GM13976 (cell line): ENCODE measurements at regions not wholly inside any gene's neighbourhood (a gene's known extent, or its start where the extent isn't known, plus 50 kb on each side); places are given as distances from the start of the nearest gene placed in this dataset.

ENCODE experiments used
- DNase-seq: peaks from one replicate; pipeline ENCODE4 v3.0.0; 2012; ENCODE audit warnings: low spot score
- in situ Hi-C: fragments of 300-500 bp; cut with MboI; formaldehyde crosslinking; loops from one replicate; pipeline ENCODE4 v1.12.0; 2022; ENCODE audit warnings: low sequenced_read_pairs, mixed read lengths, inconsistent platforms; ENCODE audit not compliant: unreplicated experiment
- TF ChIP-seq, protein P1 (sequence below): IDR thresholded peaks from 2 replicates; pipeline ENCODE4 v1.5.1; 2012; ENCODE audit warnings: borderline replicate concordance, mild to moderate bottlenecking; ENCODE audit not compliant: insufficient read depth; ENCODE audit errors: extremely low read depth, missing control alignments, control extremely low read depth

DNA sequence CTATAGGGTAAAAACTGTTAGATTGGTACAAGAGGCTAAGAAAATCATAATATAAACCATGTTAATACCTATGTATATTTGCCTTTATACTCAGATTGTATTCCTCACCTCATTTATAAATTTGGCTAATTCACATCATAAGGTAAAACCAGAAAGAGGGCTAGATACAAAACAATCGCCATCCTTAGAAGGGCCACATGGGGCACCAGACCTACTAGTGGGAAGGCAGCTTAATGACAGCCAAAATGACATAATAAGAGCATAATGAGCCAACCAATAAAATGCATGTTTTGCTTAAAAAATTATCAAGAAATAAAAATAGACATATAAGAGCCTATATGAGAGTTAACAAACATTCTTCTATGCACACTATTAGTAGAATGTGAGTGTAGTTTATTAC is 107.3 kb upstream of the PRDX4 start:
- in situ Hi-C loops: no loop called here
- TF ChIP-seq, protein P1, sequence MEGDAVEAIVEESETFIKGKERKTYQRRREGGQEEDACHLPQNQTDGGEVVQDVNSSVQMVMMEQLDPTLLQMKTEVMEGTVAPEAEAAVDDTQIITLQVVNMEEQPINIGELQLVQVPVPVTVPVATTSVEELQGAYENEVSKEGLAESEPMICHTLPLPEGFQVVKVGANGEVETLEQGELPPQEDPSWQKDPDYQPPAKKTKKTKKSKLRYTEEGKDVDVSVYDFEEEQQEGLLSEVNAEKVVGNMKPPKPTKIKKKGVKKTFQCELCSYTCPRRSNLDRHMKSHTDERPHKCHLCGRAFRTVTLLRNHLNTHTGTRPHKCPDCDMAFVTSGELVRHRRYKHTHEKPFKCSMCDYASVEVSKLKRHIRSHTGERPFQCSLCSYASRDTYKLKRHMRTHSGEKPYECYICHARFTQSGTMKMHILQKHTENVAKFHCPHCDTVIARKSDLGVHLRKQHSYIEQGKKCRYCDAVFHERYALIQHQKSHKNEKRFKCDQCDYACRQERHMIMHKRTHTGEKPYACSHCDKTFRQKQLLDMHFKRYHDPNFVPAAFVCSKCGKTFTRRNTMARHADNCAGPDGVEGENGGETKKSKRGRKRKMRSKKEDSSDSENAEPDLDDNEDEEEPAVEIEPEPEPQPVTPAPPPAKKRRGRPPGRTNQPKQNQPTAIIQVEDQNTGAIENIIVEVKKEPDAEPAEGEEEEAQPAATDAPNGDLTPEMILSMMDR: no peak
- no peak for DNase-seq

DNA sequence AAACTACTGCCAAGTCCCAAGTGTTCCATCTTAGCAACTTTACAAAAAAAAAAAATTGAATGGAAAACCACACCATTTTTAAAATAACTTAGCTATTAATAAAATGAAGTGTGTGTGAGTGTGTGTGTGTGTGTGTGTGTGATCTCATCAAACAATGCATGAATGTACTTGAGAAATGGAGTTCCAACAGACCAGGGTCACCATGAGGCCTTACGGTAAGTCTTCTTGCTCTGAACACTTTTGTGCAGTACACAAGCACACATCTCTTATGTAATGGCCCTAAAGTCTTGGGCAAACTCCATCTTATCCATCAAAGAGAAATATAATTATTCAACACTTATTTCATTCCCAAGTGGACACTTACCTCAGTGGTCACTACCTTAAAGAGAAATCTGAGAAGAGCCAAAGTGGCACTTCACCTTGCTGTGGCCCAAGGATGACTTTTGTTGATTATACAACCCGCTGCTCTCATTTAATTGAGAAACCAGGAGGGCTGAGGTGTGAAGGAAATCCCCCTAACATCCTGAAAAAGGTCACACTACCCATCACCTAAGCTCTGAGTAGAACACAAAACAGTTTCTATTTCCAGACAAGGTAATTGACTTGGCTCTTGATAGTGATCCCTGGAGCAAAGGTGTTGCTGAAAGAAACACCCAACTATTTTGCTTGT is 96.5 kb upstream of the PRDX4 start:
- DNase-seq: no peak
- in situ Hi-C loops: no loop called here

DNA sequence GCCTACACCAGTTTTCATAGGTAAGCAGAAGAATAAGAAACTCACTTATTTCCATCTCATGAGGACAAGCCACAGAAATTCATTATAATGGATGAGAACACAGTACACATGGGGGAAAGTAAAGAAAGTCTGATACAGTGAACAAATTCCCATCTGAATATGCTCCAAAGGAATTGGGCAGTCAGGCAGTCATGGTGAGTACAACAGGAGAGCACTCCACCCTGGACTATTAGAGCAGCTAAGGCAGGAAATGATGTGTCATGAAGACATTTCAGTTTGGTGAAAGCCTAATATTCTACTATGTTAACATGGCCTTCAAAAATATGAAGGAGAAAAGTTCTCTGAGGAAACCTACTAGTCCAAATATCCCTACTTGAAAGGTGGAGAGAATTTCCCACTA is 92.0 kb upstream of the PRDX4 start:
- in situ Hi-C loops: no loop called here
- DNase-seq: no peak
- TF ChIP-seq, protein P1: no peak

More for the DNA sequence above, 96.5 kb upstream of the PRDX4 start:
- TF ChIP-seq, protein P1: no peak

DNA sequence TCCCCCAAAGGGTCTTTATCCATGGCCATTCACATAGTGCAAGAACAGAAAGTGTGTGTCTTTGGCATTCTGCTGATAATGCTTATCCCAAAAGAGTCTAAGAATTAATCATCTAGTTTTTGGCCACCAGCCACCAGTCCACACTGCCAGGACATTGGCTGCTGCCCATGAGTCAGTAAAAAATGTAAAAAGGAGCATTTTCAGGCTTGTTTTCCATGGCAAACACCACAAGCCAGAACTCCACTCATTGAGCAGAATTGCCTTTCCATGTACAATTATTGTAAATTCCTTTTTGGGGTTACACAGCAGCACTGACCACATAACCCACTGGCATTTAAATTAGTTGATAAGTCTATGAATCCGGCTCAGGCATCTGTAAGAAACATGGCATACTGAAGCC is 89.2 kb upstream of the PRDX4 start:
- no peak for DNase-seq
- in situ Hi-C loops: no loop called here
- TF ChIP-seq, protein P1: no peak

DNA sequence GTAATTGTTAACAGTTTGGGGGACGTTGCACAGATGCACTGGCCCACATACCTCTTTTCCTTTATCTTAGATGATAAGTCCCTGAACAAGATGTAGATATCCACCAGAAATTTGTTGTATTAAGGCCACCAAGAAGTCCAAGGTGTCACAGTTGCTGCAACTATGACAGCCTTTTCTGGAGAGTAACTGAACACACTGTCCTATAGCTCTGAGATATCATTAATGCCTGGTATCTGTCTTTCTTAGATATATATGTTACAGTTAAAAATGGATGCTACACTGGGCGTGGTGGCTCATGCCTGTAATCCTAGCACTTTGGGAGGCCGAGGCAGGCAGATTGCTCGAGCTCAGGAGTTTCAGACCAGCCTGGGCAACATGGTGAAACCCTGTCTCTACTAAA is 77.8 kb upstream of the PRDX4 start:
- no peak for DNase-seq

DNA sequence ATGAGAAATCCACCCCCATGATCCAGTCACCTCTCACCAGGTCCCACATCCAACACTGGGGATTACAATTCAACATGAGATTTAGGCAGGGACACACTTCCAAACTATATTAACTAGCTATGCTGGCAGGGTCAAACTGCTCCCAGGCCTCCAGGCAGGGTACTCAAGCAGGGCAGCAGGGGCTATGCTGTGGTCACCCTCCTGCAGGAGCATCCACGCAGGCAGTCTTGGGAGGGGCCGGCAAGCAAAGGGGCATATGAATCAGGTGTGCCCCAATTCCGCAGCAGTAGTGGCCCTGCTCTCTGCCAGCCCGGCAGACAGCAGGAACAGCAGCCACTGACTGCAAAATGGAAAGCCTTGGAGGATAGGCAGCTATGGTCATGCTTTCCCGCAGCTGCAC is 74.6 kb upstream of the PRDX4 start:
- in situ Hi-C loops: no loop called here
- TF ChIP-seq, protein P1: no peak
- DNase-seq: no peak

More for the DNA sequence above, 77.8 kb upstream of the PRDX4 start:
- in situ Hi-C loops: no loop called here
- TF ChIP-seq, protein P1: no peak
